Lung (tissue), 11 donors: ENCODE measurements at regions not wholly inside any gene's neighbourhood (a gene's known extent, or its start where the extent isn't known, plus 50 kb on each side); places are given as distances from the start of the nearest gene placed in this dataset.
A peak's percentile ranks its signal among the peaks of the same experiment; 100 is the strongest.

Experiments
- ATAC-seq: fragments of 200-7000 bp; cut with Tn5 transposase; one replicate; pipeline ENCODE4 v1.9.1; 2020; ENCODE audit warnings: moderate number of reproducible peaks; ENCODE audit not compliant: insufficient read depth, low FRiP score
- DNase-seq, 3 donors: peaks; one replicate each; pipeline ENCODE4 v3.0.0-alpha.2; 2013 to 2017
- H3K27ac ChIP-seq, 2 donors: one replicate each; pipeline ENCODE4 v1.5.1; 2013; ENCODE audit warnings: mild to moderate bottlenecking in 2 of 2, moderate library complexity in 2 of 2, control low read depth in 1 of 2, inconsistent platforms in 1 of 2, low read depth in 1 of 2, low read length in 1 of 2
- H3K27me3 ChIP-seq, 3 donors: one replicate each; pipeline ENCODE4 v1.5.1; 2013; ENCODE audit warnings: low read length in 2 of 3; ENCODE audit not compliant: control insufficient read depth in 3 of 3, insufficient read depth in 3 of 3
- H3K36me3 ChIP-seq, 4 donors: one replicate each; pipeline ENCODE4 v1.5.1; 2013; ENCODE audit warnings: low read length in 4 of 4, mild to moderate bottlenecking in 1 of 4, moderate library complexity in 1 of 4; ENCODE audit not compliant: control insufficient read depth in 4 of 4, insufficient read depth in 4 of 4
- H3K4me1 ChIP-seq, 5 donors: one replicate each; pipeline ENCODE4 v1.5.1; 2013; ENCODE audit warnings: low read length in 5 of 5, mild to moderate bottlenecking in 2 of 5, moderate library complexity in 1 of 5; ENCODE audit not compliant: control insufficient read depth in 5 of 5, insufficient read depth in 5 of 5
- H3K4me3 ChIP-seq: one replicate; pipeline ENCODE4 v1.5.1; 2013; ENCODE audit warnings: mild to moderate bottlenecking, control low read depth, moderate library complexity
- H3K9ac ChIP-seq, 2 donors: one replicate each; pipeline ENCODE4 v1.5.1; 2013; ENCODE audit warnings: low read length in 2 of 2, control low read depth in 1 of 2; ENCODE audit not compliant: insufficient read depth in 1 of 2
- H3K9me3 ChIP-seq, 4 donors: one replicate each; pipeline ENCODE4 v1.5.1; 2013; ENCODE audit warnings: low read length in 3 of 4, mild to moderate bottlenecking in 1 of 4, moderate library complexity in 1 of 4; ENCODE audit not compliant: control insufficient read depth in 4 of 4, insufficient read depth in 3 of 4
- WGBS, 2 donors: extraction: QIAGEN DNeasy Blood & Tissue Kit; methylation state at CpG; one replicate each; pipeline ENCODE4 v1.1.7; 2013; 5-methylcytosine and 5-hydroxymethylcytosine counted together
- TF ChIP-seq, protein P1 (sequence below): IDR thresholded peaks from 2 replicates; pipeline ENCODE4 v1.5.1; 2012; ENCODE audit warnings: mild to moderate bottlenecking; ENCODE audit errors: control extremely low read depth, extremely low read depth
- donor health status: control.
- donor health status: control.
- donor health status: Bipolar disorder and iron deficiency.
- donor health status: healthy.
- donor health status: DM: yes; HTN: yes; CAD: no.

- no peaks in the 10 kb centered on the region for H3K27me3 ChIP-seq
- no peaks in the 10 kb centered on the region for H3K36me3 ChIP-seq
- peaks cover 0 to under 1% (median 0%) of the 10 kb centered on the region in 5 donors for H3K4me1 ChIP-seq
- H3K4me3 ChIP-seq, result no peak overlapping the region
- TF ChIP-seq, protein P1, sequence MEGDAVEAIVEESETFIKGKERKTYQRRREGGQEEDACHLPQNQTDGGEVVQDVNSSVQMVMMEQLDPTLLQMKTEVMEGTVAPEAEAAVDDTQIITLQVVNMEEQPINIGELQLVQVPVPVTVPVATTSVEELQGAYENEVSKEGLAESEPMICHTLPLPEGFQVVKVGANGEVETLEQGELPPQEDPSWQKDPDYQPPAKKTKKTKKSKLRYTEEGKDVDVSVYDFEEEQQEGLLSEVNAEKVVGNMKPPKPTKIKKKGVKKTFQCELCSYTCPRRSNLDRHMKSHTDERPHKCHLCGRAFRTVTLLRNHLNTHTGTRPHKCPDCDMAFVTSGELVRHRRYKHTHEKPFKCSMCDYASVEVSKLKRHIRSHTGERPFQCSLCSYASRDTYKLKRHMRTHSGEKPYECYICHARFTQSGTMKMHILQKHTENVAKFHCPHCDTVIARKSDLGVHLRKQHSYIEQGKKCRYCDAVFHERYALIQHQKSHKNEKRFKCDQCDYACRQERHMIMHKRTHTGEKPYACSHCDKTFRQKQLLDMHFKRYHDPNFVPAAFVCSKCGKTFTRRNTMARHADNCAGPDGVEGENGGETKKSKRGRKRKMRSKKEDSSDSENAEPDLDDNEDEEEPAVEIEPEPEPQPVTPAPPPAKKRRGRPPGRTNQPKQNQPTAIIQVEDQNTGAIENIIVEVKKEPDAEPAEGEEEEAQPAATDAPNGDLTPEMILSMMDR, result no peak
- no peak overlapping the region for H3K27ac ChIP-seq
- no peak overlapping the region for H3K9ac ChIP-seq
- DNase-seq (peak in 2 of 3 donors; percentile 8 to 17), ATAC-seq (no peak)
- WGBS, 2 donors, result 74 to 75% methylated on average over 2 of the region's 2 CpGs
- peaks cover 0 to 2% (median 0%) of the 10 kb centered on the region in 4 donors for H3K9me3 ChIP-seq
Observed at GRCh38 chr3:86180696-86181095, 810.3 kb downstream of the VGLL3 start.

GRCh38 chr3:86178095-86178494 is 812.9 kb downstream of the VGLL3 start:
- H3K4me1 ChIP-seq, result peaks cover 0 to 2% (median 0%) of the 10 kb centered on the region in 5 donors
- ATAC-seq, result no peak
- WGBS, 2 donors, result 85 to 88% methylated on average over 6 of the region's 6 CpGs

DNA sequence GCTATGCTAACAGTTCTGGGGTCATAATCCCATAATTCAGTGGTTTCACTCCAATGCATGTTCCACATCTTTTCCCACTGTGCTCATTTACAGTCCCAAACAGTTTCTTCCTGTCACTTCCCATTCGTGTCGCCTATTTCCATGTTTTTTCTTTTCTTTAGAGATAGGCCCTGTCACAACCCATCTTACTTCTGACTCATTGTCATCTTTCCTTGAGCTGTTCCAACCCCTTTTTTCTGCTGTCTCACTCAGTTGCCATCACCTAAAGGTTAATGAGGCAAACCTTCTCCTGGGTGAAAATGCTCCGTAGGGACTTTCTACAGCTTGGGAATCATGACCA is 814.5 kb downstream of the VGLL3 start:
- Histone ChIP-seq H3K27ac (no peak overlapping the region), H3K4me3 (no peak overlapping the region), H3K36me3 (no peaks in the 10 kb centered on the region), H3K9ac (no peak overlapping the region), H3K4me1 (peaks cover 0 to 2% (median 0%) of the 10 kb centered on the region in 5 donors), H3K27me3 (no peaks in the 10 kb centered on the region), H3K9me3 (no peaks in the 10 kb centered on the region)
- ATAC-seq, result no peak
- no peak for DNase-seq
- TF ChIP-seq, protein P1, result no peak
- 72 to 83% methylated on average over 3 of the region's 3 CpGs for WGBS, 2 donors

More at GRCh38 chr3:86178095-86178494, 812.9 kb downstream of the VGLL3 start:
- Histone ChIP-seq H3K27me3 (no peaks in the 10 kb centered on the region), H3K9ac (no peak overlapping the region), H3K27ac (no peak overlapping the region), H3K4me3 (no peak overlapping the region), H3K9me3 (no peaks in the 10 kb centered on the region), H3K36me3 (no peaks in the 10 kb centered on the region)
- TF ChIP-seq, protein P1, result no peak
- DNase-seq, result no peak
